NCI-H2227 (cell line): ENCODE measurements at regions not wholly inside any gene's neighbourhood (a gene's known extent, or its start where the extent isn't known, plus 50 kb on each side); places are given as distances from the start of the nearest gene placed in this dataset.

Experiments
- DNase-seq: peaks from one replicate; lab custom pipeline; 2025; ENCODE audit not compliant: unreplicated experiment; lab: John Stamatoyannopoulos, UW

GRCh38 chr10:33819206-33819605, 484.7 kb upstream of the NRP1 start:
- DNase-seq, result no peak

GRCh38 chr10:33818343-33818742, 483.9 kb upstream of the NRP1 start:
- no peak for DNase-seq

- DNase-seq, result no peak
Measured at GRCh38 chr10:33817605-33818004, 483.1 kb upstream of the NRP1 start.

- DNase-seq, result no peak
Measured at GRCh38 chr10:33815776-33816175, 481.3 kb upstream of the NRP1 start.

GRCh38 chr10:33813871-33814270, 479.4 kb upstream of the NRP1 start:
- DNase-seq, result no peak

- DNase-seq, result no peak
Measured at GRCh38 chr10:33813415-33813814, 478.9 kb upstream of the NRP1 start.

GRCh38 chr10:33812586-33812985, 478.1 kb upstream of the NRP1 start:
- no peak for DNase-seq

- no peak for DNase-seq
Measured at GRCh38 chr10:33810986-33811385, 476.5 kb upstream of the NRP1 start.

GRCh38 chr10:33809732-33810131, 475.3 kb upstream of the NRP1 start:
- DNase-seq, result no peak

- no peak for DNase-seq
Measured at GRCh38 chr10:33808475-33808874, 474.0 kb upstream of the NRP1 start.

GRCh38 chr10:33807531-33808359, 473.3 kb upstream of the NRP1 start:
- peak; percentile 39 for DNase-seq

- DNase-seq, result no peak
Measured at GRCh38 chr10:33805831-33806230, 471.4 kb upstream of the NRP1 start.

- DNase-seq, result no peak
Measured at GRCh38 chr10:33804584-33804983, 470.1 kb upstream of the NRP1 start.

GRCh38 chr10:33803248-33803647, 468.8 kb upstream of the NRP1 start:
- no peak for DNase-seq

- no peak for DNase-seq
Measured at GRCh38 chr10:33802566-33802965, 468.1 kb upstream of the NRP1 start.

GRCh38 chr10:33801705-33802104, 467.2 kb upstream of the NRP1 start:
- no peak for DNase-seq

- no peak for DNase-seq
Measured at GRCh38 chr10:33800986-33801385, 466.5 kb upstream of the NRP1 start.

GRCh38 chr10:33800545-33800944, 466.1 kb upstream of the NRP1 start:
- DNase-seq, result no peak

GRCh38 chr10:33799944-33800323, 465.5 kb upstream of the NRP1 start:
- DNase-seq, result no peak

GRCh38 chr10:33799281-33799943, 464.9 kb upstream of the NRP1 start:
- DNase-seq, result no peak

GRCh38 chr10:33798754-33799153, 464.3 kb upstream of the NRP1 start:
- no peak for DNase-seq

- no peak for DNase-seq
Measured at GRCh38 chr10:33796680-33797079, 462.2 kb upstream of the NRP1 start.

GRCh38 chr10:33795529-33795928, 461.1 kb upstream of the NRP1 start:
- no peak for DNase-seq
